Hepatocyte (in vitro differentiated cells): ENCODE measurements at regions not wholly inside any gene's neighbourhood (a gene's known extent, or its start where the extent isn't known, plus 50 kb on each side); places are given as distances from the start of the nearest gene placed in this dataset.

Experiments
- DNase-seq: peaks from one replicate; pipeline ENCODE4 v3.0.0-alpha.2; 2016; ENCODE audit warnings: low spot score
- H2AFZ ChIP-seq: fragments of 200-600 bp; sonication (generic); 2 replicates; pipeline ENCODE4 v1.6.0; 2016; ENCODE audit warnings: antibody characterized with exemption, mild to moderate bottlenecking
- H3K27ac ChIP-seq: fragments of 200-600 bp; sonication (generic); 2 replicates; pipeline ENCODE4 v1.5.1; 2016; ENCODE audit warnings: mild to moderate bottlenecking
- H3K27me3 ChIP-seq: fragments of 200-600 bp; sonication (generic); 2 replicates; pipeline ENCODE4 v1.6.1; 2016
- H3K36me3 ChIP-seq: fragments of 200-600 bp; sonication (generic); replicated peaks from 2 replicates; pipeline ENCODE4 v1.5.1; 2016; ENCODE audit warnings: low read depth; ENCODE audit not compliant: insufficient read depth
- H3K4me1 ChIP-seq: fragments of 200-600 bp; sonication (generic); 2 replicates; pipeline ENCODE4 v1.5.1; 2016; ENCODE audit warnings: mild to moderate bottlenecking, moderate library complexity; ENCODE audit not compliant: insufficient read depth
- H3K4me2 ChIP-seq: fragments of 200-600 bp; sonication (generic); 2 replicates; pipeline ENCODE4 v1.6.0; 2016
- H3K4me3 ChIP-seq: fragments of 200-600 bp; sonication (generic); 2 replicates; pipeline ENCODE4 v1.5.1; 2016; ENCODE audit warnings: mild to moderate bottlenecking
- H3K79me2 ChIP-seq: fragments of 200-600 bp; sonication (generic); 2 replicates; pipeline ENCODE4 v1.6.0; 2017; ENCODE audit warnings: mild to moderate bottlenecking
- H3K9me2 ChIP-seq: fragments of 200-600 bp; sonication (generic); replicated peaks from 2 replicates; pipeline ENCODE4 v1.6.0; 2017; ENCODE audit warnings: mild to moderate bottlenecking; ENCODE audit not compliant: insufficient read depth
- H3K9me3 ChIP-seq: fragments of 200-600 bp; sonication (generic); 2 replicates; pipeline ENCODE4 v1.5.1; 2016; ENCODE audit warnings: low read depth, mild to moderate bottlenecking
- H4K20me1 ChIP-seq: fragments of 200-600 bp; sonication (generic); 2 replicates; pipeline ENCODE4 v1.6.0; 2016; ENCODE audit warnings: mild to moderate bottlenecking; ENCODE audit not compliant: insufficient read depth, poor library complexity, severe bottlenecking
- EZH2 ChIP-seq: fragments of 200-600 bp; sonication (generic); IDR thresholded peaks from 2 replicates; pipeline ENCODE4 v1.6.1; 2016; ENCODE audit warnings: antibody characterized with exemption, mild to moderate bottlenecking, borderline replicate concordance
- EZH2phosphoT487 ChIP-seq: fragments of 200-600 bp; sonication (generic); IDR thresholded peaks from one replicate; pipeline ENCODE4 v1.6.1; 2018; ENCODE audit warnings: antibody characterized with exemption, mild to moderate bottlenecking, low read depth, moderate library complexity; ENCODE audit not compliant: unreplicated experiment, severe bottlenecking
- WGBS: methylation state at CpG from one replicate; pipeline ENCODE4 v1.1.6; 2016; ENCODE audit warnings: low lambda C conversion rate; ENCODE audit errors: missing lambda C conversion rate; 5-methylcytosine and 5-hydroxymethylcytosine counted together
- TF ChIP-seq, protein P1 (sequence below): fragments of 200-600 bp; sonication (generic); IDR thresholded peaks from 2 replicates; pipeline ENCODE4 v1.5.1; 2016; ENCODE audit warnings: antibody characterized with exemption, mild to moderate bottlenecking; ENCODE audit not compliant: poor library complexity

DNA sequence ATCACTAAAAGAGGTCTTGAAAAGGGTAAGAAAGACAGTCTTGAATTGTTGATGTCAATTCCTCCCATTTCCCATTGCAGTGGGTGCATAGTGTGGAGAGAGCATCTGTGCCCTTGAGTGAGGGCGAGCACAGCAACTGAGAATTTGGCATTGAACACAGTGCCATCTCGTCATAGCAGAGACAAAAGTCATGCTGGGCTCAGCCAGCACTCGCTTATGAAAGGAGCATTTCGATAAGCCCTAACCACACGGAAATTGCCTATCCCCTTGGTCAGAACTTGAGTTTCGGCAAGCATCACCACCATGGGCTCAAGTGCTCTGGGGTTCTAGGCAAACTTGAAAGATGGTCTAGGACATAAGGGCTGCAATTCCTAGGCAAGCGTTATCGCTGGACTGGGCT, 712.8 kb upstream of the CDH10 start:
- TF ChIP-seq EZH2, result no peak
- WGBS, result 91% methylated on average over 8 of the region's 8 CpGs
- no peaks in the 10 kb centered on the region for H3K4me1 ChIP-seq
- H3K4me3 ChIP-seq, result no peak overlapping the region
- H3K27ac ChIP-seq, result no peak overlapping the region
- no peaks in the 10 kb centered on the region for H3K9me2 ChIP-seq
- no peak overlapping the region for H2AFZ ChIP-seq
- no peaks in the 10 kb centered on the region for H3K36me3 ChIP-seq
- H3K4me2 ChIP-seq, result no peak overlapping the region
- no peak for DNase-seq
- no peaks in the 10 kb centered on the region for H4K20me1 ChIP-seq
- H3K27me3 ChIP-seq, result no peaks in the 10 kb centered on the region
- no peaks in the 10 kb centered on the region for H3K9me3 ChIP-seq
- no peaks in the 10 kb centered on the region for H3K79me2 ChIP-seq

DNA sequence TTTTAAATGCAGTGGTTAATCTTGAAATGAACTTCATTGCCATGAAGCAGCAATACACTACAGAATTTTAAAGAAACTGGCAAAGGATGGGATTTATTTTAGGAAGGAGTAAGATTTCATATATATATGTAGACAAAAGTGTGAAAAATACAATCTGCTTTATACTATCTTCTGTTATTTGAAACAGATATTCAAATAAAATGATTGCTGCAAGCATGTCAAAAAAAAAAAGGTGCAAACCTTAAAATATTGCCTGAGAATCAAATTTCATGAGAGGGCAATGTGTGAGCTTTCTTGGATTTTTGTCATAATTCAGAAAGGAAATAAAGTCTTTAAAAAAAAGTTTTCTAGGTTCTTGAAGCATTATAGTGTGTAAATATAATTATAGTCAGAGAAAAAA, 705.0 kb upstream of the CDH10 start:
- no peak for DNase-seq
- H3K4me2 ChIP-seq, result no peak overlapping the region
- no peaks in the 10 kb centered on the region for H3K79me2 ChIP-seq
- no peaks in the 10 kb centered on the region for H3K27me3 ChIP-seq
- H4K20me1 ChIP-seq, result no peaks in the 10 kb centered on the region
- no peaks in the 10 kb centered on the region for H3K9me2 ChIP-seq
- no peaks in the 10 kb centered on the region for H3K36me3 ChIP-seq
- H3K4me3 ChIP-seq, result no peak overlapping the region
- no peak overlapping the region for H2AFZ ChIP-seq
- no peak overlapping the region for H3K27ac ChIP-seq
- H3K9me3 ChIP-seq, result no peaks in the 10 kb centered on the region
- TF ChIP-seq, protein P1, sequence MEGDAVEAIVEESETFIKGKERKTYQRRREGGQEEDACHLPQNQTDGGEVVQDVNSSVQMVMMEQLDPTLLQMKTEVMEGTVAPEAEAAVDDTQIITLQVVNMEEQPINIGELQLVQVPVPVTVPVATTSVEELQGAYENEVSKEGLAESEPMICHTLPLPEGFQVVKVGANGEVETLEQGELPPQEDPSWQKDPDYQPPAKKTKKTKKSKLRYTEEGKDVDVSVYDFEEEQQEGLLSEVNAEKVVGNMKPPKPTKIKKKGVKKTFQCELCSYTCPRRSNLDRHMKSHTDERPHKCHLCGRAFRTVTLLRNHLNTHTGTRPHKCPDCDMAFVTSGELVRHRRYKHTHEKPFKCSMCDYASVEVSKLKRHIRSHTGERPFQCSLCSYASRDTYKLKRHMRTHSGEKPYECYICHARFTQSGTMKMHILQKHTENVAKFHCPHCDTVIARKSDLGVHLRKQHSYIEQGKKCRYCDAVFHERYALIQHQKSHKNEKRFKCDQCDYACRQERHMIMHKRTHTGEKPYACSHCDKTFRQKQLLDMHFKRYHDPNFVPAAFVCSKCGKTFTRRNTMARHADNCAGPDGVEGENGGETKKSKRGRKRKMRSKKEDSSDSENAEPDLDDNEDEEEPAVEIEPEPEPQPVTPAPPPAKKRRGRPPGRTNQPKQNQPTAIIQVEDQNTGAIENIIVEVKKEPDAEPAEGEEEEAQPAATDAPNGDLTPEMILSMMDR, result no peak
- TF ChIP-seq EZH2phosphoT487 (no peak), EZH2 (no peak)
- no peaks in the 10 kb centered on the region for H3K4me1 ChIP-seq

DNA sequence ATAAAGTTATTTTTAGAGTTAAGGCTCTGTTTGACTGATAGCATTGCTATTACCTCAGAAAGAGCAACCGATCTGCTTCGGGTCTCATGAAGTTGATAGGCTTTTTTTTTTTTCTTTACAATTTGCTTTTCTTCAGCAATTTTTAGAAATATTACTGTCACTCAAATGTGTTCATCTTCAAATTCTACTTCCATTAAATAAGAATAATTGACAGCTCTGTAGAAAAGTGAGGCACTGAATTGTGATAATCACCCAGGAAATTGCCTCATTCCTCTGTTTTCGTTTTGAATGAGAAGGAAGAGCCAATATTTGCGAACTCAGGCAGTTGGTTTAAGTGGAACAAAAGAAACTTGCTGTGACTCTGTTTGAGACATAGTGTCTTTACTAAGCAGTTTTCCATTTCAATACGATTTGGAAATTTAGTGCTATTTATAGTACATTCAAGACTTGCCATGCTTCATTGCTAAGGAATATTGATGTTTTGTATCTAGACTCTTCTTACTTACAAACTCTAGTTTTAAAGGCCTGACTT, 700.5 kb upstream of the CDH10 start:
- no peak overlapping the region for H3K27ac ChIP-seq
- DNase-seq, result no peak

DNA sequence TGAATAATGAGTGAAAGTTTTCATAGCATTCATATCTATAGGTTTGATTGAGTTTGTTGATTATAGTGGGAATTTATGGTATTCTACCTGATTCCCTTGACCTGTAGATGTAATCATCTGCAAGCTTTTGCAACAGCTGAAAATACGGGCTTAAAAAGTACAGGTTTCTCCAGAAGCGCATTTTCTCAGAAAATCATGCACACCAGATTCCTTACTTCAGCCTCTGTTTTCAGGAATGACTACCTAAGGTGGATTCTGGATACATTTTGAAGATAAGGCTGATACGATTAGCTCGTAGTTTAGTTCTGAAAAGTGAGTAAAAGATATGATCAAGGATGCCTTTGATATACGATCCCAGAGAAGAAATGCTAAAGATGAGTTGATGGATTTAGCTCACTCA, 694.8 kb upstream of the CDH10 start:
- WGBS, result 66% methylated on average over 5 of the region's 5 CpGs
- Histone ChIP-seq H3K36me3 (no peaks in the 10 kb centered on the region), H3K4me3 (no peak overlapping the region), H3K9me2 (no peaks in the 10 kb centered on the region), H3K9me3 (no peaks in the 10 kb centered on the region), H3K27ac (no peak overlapping the region), H3K4me1 (no peaks in the 10 kb centered on the region), H3K79me2 (no peaks in the 10 kb centered on the region), H4K20me1 (no peaks in the 10 kb centered on the region), H2AFZ (no peak overlapping the region), H3K4me2 (no peak overlapping the region), H3K27me3 (no peaks in the 10 kb centered on the region)
- DNase-seq, result no peak
- TF ChIP-seq EZH2 (no peak), EZH2phosphoT487 (no peak)
- TF ChIP-seq, protein P1, result no peak

More for the DNA sequence above, 700.5 kb upstream of the CDH10 start:
- Histone ChIP-seq H3K4me3 (no peak overlapping the region), H4K20me1 (no peaks in the 10 kb centered on the region), H3K36me3 (no peaks in the 10 kb centered on the region), H3K27me3 (no peaks in the 10 kb centered on the region), H3K4me2 (no peak overlapping the region), H3K79me2 (no peaks in the 10 kb centered on the region), H3K4me1 (no peaks in the 10 kb centered on the region), H3K9me3 (no peaks in the 10 kb centered on the region), H2AFZ (no peak overlapping the region), H3K9me2 (no peaks in the 10 kb centered on the region)
- 63% methylated on average over 5 of the region's 5 CpGs for WGBS
- TF ChIP-seq EZH2 (no peak), EZH2phosphoT487 (no peak)
- TF ChIP-seq, protein P1, result no peak
